HG02938 (cell line): ENCODE measurements at regions not wholly inside any gene's neighbourhood (a gene's known extent, or its start where the extent isn't known, plus 50 kb on each side); places are given as distances from the start of the nearest gene placed in this dataset.

Experiments used
- ATAC-seq: cut with Tn5 transposase; IDR thresholded peaks from one replicate; pipeline ENCODE4 v1.9.1; 2021; ENCODE audit warnings: mild to moderate bottlenecking, moderate library complexity; ENCODE audit not compliant: unreplicated experiment

DNA sequence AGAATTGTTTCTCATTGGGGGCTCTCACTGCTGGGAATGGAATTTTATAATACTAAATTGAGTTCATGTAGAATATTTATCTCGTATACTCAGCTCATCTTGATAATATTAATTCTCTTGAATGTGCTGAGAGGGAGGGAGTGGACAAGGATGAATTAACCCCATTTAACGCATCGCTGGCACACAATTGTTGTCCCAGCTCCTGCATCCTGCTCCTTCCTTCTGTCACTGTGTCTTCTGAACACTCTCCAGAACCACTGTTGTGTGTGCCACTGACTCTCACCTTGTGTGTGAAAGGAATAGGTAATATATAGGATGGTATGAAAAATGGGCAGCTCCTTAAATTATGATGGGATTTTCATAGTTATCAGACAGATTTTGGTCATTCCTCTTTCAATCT is 267.3 kb downstream of the MTRR start:
- ATAC-seq, result no peak

DNA sequence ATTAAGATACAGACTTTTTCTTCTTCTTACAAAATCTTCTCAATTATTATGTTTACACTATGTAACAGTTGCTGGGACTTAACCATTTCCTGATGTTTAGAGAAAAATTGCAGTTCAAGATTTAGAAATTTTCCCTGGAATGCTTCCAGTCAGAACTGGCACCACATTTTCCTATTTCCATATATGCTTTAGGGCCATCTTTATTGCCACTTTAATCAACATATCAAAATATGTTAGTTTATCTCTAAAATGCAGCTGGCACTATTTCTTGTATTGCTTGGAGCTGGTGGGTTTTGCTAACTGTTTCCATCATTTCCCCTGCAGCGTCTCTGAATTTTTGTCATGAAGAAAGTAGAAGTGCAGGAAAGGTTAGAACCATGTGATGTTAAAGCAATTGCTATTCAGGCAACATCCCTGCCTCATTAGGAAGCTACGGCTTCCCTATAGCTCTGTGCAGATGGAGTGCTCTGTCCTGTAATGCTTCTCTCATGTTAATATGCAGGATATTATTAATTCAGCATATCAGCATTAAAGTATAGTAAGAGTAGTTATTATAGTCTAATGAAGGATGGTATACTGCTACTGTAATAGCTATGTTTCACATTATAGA is 269.1 kb downstream of the MTRR start:
- ATAC-seq, result no peak

DNA sequence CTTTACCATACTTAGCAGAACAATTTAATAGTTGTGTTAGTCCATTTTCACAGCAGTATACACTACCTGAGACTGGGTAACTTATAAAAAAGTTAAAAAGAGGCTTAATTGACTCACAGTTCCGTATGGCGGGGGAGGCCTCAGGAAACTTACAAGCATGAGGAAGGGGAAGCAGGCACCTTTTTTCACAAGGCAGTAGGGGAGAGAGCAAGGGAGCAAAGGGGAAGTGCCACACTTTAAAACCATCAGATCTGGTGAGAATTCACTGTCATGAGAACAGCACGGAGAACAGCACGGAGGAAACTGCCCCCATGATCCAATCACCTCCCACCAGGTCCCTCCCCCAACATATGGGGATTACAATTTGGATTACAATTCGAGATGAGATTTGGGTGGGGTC is 269.9 kb downstream of the MTRR start:
- ATAC-seq, result no peak

DNA sequence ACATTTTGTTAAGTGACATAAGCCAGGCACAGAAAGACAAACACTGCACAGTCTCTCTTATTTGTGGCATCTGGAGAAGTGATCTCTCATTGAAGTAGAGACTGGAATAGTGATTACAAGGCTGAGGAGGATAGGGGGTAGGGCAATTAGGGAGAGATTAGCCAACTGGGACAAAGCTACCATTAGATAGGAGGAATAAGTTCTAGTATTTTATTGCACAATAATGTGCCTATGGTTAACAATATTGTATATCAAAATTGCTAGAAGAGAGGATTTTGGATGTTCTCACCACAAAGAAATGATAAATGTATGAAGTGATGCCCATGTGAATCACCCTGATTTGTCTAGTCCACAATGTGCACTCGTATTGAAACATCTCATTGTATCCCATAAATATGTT is 281.8 kb downstream of the MTRR start:
- ATAC-seq, result no peak

DNA sequence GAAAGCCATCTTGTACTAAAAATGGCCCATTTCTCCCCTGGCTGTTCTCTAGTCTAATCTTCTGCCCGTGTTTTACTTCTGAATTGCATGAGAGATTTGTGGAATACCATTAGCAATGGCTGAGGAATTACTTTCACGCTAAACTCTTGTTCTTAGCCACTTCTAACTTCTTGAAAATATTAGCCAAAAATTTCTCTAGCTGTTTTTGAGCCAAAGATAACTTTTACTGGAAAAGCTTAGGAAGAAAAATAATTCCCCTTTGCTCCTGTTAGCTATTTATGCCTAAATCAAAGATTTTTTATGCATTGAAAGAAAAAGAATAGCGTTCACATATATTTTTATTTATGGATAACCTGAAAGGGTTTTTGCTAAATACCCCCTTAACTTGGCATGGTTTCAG is 287.8 kb downstream of the MTRR start:
- ATAC-seq, result no peak

DNA sequence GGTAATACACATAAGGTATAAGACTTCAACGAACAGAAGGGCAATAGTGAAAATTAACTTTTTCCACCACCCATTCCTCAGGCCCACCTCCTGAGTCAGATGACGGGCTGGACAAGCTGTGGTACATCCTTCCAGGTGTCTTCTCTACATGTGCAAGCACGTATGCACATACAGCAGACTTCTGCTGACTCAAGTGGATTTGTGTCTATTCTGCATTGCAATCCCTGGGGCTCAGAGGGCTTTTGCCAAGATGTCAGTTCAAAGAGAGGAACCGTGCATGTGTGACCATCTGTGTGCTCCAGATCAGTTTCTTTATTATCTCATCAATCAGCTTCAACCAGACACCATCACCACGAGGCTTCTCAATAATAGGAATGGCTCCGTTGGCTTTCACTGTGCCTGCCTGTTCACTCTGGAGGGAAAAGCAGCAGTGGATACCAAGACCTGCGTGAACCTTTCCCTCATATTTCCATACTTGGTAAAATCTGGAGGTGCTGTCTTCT is 288.4 kb downstream of the MTRR start:
- ATAC-seq, result no peak

DNA sequence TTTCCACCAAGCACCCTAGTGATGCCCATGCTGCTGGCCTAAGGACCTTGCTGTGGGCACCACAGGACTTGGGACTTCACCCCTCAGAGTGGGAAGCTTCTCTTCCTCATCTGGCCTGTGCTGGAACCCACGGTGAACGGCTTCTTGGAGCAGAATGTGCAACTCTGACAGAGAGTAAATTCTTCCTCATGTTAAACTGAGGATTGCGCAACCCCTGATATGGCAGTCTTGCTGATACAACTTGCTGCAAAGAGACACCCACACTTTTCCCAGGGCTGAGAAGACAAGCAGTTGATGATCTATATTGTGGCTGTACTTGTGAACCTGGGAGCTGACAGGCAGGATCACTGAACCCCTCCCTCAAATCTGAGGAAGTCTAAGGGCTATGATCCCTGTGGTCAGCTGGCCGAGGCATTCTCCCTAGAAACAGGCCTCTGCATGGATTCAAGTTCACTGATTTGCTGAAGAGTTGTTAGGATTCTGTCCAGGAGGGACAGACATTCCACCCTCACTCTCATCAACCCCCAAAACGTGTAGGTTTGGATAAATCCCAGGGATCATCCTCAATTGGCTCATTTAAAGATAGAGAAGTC is 307.2 kb downstream of the MTRR start:
- ATAC-seq, result no peak

DNA sequence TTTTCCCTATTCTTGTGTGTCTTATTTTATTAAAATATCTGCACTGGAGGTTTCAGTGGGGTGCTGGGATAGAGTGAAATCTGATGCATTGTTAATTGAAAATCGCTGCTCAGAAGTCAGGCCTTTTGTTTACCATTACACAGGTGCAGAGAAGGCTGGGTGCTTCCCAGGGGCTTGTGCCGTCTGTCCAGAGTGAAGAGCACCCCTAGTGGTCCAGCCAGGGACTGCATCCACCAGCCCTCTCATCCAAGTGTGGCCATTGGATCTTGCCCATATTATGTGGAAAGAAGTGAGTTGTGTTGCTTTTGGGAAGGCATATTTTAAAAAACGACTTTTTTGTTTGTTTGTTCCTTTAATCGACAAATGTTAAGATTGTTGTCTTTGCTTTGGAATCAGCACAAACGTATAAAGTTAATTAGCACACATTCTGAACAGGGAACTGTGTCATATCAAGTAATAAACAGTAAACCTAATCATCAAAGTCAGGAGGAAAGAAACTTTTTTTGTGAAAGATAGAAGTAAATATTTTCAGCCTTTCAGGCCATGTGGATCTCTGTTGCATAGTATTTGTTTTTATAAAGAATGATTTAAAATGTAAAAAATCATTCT is 315.6 kb downstream of the MTRR start:
- peak; percentile 92 for ATAC-seq

DNA sequence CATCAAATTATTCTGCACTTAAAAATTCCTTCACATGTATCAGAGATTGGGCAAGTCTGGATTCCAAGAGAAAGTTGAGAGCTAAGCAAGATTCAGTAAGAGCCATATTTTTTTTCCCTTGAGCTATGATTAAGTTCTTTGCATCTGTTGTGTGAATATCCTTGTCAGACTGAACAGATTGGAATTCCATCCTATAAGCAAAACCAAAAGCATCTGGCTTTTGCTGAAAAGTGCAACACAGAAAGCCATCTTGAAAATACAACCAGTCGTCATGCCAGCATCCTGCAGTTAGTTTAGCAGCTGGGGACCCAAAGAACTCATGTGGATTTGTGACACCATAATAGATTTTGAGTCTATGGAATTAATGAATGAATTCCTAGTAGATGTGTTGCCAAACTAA is 316.9 kb downstream of the MTRR start:
- no peak for ATAC-seq

DNA sequence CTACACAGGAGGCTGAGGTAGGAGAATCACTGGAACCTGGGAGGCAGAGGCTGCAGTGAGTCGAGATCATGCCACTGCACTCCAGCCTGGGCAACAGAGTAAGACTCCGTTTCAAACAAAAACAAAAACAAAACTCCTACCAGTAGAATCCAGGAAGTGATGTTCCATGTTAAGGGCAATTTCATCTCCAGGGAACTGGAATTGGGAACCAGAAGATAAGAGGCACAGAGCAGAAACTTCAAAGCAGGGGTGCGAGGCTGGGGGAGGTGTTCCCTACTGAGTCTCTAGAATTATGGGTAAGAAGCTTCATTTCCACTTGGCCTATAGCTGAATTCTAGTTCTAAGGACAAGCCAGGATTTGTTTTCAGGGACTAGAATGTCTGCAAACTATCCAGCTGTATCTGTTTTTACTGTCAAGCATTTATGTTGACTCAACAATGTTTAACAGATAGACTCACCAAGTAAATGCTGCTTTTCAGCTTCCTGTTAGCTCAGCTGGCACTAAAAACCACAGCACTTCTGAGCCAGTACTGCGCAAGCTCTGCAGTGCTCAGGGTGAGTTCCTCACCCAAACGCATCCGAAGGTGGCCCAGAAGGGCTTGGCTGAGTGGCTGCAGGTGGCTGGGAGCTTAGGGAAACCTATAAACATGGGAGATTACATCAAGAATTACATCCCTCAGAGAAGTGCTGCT is 320.1 kb downstream of the MTRR start:
- no peak for ATAC-seq

DNA sequence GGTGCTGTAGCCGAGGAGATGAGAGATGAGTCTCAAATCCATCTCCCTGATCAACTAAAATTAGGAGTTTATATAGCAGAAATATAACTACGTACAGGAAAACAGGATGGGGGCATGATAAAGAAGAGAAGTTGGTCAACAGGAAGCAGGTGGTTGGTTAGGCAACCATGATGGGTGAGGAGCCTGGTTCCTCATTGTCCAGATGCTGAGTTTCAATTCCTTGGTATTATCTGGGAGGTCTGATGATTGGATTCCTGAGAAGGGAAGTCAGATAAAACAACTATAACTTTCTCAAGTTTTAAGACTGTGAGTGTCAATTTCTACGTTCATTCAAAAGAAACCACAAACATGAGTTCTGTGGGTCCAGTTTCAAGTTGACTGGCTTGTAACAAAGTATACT is 323.9 kb downstream of the MTRR start:
- no peak for ATAC-seq

DNA sequence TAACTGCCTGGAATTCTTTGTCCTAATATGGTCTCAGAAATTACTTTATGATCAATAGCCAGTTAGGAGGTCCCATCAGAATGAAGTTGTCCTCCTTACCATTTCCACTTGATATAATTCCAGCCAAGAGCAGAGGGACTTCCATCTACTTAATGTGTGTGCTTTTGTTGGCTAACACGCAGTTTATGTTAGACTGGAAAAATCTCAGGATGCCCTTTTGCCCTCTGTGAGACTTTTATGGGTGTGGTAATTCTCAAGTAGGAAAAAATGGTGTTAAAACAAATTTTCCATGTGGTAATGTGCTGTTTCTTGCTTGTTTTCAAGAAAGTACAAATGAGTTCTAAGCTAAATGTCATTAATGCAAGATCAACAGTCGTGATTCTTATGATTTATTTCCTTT is 327.1 kb downstream of the MTRR start:
- ATAC-seq, result no peak

DNA sequence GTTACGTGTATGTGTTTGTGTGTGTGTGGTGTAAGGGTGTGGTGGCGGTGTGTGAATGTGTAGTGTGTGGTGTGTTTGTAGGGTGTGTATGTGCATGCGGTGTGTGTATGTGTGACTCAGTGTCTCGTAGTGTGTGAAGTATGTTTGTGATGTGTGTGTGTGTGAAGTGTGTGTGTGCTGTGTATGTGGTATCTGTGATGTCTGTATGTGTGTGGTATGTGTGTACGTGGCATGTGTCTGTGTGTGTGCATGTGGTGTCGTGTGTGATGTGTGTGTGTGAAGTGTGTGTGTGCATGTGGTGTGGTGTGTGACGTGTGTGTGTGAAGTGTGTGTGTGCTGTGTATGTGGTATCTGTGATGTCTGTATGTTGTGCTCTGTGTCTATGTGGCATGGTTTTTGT is 339.4 kb downstream of the MTRR start:
- no peak for ATAC-seq

DNA sequence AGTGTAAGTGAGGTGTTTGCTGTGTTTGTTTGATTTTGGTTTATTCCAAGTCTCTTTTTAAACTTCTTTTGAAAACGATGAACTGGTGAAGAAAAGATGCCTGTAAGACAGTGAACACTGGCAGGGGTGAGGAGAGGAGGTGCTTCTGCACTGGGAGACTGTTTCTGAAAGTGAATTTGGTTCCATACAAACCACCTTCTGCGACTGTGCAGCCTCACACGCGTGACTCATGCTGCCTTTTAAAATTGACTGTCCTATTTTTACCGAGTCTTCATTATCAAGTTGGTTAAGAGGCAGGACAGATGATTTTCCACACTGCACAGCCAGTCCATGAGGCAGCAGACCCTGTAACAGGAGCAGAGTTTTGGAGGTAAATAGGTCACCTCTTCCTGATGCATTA is 340.6 kb downstream of the MTRR start:
- ATAC-seq, result no peak

DNA sequence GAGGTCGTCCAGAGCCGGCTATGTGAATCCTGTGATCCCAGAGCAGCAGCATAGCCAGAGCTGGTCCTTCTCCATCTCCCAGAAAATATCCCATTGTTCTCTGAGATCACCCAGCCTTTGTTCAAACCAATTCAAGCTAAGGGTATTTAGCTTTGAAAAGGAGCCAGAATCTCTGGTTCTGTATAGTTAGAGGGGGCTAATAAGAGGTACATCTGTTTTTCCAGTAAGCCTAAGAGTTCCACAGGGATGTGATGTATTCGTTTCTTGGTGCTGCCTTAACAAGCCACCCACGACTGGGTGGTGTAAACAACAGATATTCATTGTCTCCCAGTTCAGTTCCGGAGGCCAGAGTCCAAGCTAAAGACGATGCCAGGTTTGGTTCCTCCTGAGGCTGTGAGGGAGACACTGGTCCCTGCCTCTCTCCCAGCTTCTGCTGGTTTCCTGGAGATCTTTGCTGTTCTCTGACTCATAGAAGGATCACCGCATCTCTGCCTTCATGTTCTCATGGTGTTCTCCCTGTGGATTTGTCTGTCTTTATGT is 344.8 kb downstream of the MTRR start:
- ATAC-seq, result no peak

DNA sequence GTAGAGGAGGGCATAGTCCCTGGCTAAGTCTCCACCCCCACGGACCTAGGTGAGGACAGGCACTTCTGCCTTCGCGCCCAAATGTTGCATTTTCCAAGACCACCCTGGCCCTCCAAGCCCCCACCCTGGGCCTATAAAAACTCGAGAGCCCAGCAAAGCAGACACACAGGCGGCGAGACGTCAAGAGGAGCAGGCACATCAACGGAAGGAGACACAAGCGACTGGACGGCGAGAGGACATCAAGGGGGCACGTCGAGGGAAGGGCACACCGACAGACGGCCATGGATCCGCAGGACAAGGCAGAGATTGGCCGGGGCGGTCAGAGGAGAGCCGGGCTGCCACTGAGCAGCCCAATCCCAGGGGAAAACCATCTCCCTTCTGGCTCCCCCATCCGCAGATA is 348.0 kb downstream of the MTRR start:
- ATAC-seq, result no peak

DNA sequence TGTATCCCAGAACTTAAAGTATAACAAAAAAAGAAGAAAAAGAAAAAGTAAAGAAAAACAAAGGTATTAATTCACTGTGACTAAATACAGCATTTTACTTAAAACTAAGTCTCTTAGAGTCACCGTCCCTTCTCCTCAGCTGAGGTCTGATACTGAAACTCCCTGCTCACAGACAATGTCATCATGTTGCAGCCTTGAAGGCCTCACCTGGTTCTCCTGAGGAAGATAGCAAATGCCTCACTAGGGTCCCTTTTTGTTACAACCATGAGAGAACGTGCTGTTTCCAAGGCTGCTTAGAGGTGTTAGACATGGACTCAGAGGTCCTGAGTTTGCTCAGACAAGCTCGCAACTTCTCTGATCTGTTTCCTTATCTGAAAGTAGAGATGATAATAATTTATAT is 357.2 kb downstream of the MTRR start:
- ATAC-seq, result no peak

DNA sequence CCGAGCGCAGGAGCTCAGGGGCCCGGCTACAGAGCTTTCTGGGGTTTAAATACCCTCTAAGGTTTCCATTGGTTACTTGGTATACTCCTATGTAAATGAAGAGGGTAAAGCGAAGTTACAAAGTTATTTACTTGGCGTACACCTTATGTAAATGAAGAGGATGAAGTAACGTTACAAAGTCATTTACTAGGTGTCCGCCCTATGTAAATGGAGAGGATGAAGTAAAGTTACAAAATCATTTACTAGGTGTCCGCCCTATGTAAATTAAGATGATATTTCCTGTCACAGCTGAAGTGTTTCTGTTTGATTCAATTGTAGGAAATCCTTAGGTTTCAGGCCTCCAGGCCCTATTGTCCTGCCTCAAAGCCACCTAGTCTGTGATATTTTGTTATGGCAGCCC is 358.2 kb downstream of the MTRR start:
- ATAC-seq, result no peak

DNA sequence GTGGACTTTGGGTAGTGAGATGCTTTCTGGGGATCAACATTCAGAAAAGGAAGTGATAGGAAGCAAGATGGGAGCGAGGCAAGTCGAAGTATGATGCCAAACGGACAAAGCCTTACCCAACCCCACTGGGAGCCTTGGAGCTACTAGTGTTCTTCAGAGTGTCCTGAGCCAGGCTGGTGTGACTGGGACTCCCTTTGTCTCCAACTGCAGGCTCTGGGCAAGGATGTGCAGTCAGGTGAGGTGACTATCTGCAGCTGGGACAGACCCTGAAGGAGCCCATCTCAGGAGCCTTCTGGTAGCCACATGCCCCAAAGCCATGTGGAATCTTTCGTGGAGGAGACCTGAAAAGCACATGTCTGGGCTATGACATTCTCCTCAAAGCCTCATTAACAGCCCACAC is 360.6 kb downstream of the MTRR start:
- ATAC-seq, result no peak

DNA sequence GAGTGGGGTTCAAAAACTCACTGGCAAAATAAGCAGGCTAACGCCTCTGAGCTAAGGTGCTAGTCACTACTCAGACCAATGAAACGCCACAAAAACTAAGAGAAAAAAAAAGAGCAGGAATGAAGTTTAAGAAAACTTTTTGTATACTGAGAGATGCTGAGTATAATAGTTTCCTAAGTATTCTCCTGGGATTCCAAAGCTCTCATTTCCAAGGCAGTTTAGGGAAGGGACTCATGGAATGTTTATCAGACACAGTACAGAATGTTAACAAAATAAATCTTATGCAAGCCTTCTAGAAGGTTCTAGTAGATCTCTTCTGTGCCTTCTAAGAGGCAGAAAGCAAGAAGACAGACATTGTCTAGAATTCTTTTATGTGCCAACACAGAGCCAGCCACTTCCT is 361.9 kb downstream of the MTRR start:
- no peak for ATAC-seq

DNA sequence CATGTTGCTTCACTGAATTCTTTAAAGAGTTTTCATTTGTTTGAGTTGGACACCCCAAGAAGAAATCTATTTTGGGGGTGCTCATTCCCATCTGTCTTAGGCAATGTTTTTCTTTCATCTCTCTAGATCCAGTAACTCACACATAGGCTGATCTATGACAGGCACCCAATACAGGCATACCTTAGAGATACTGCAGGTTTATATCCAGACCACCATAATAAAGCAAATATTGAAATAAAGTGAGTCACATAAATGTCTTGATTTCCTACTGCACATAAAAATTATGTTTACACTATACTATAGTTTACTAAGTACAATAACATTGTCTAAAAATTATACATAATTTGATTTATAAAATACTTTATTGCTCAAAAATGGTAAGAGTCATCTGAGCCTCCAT is 364.5 kb downstream of the MTRR start:
- no peak for ATAC-seq
